Erythroblast (primary cell): ENCODE measurements at regions not wholly inside any gene's neighbourhood (a gene's known extent, or its start where the extent isn't known, plus 50 kb on each side); places are given as distances from the start of the nearest gene placed in this dataset.

Source experiments
- GATA1 ChIP-seq: IDR thresholded peaks from 2 replicates; pipeline ENCODE4 v1.6.1; 2011; ENCODE audit warnings: low read depth, mild to moderate bottlenecking, control low read depth, low read length, moderate library complexity
- POLR2A ChIP-seq: IDR thresholded peaks from 2 replicates; pipeline ENCODE4 v1.6.1; 2011; ENCODE audit warnings: mild to moderate bottlenecking, low read length

- TF ChIP-seq POLR2A = no peak
- TF ChIP-seq GATA1 = no peak
Observed at GRCh38 chr5:144024545-144024944, 145.9 kb downstream of the YIPF5 start.
